ENCODE measurements at regions not wholly inside any gene's neighbourhood (a gene's known extent, or its start where the extent isn't known, plus 50 kb on each side); places are given as distances from the start of the nearest gene placed in this dataset.

DNA sequence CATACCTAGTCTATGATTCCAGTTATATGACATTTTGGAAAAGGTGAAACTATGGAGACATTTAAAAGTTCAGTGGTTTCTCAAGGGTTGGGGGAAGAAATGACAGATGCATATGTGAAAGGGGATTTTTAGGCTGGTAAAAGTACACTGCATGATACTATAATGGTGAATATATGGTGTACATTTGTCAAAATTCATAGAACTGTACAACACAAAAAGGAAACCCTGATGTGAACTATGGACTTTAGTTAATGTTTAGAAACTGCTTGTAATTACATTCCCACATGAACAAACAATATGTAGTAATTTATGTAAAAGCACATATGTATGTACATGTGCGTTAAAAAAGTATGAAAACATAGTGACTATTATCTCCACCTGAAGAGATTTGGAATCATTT lies 907.3 kb upstream of the CITED2 start:
- TF ChIP-seq CTCF (IDR thresholded peaks at IDR 0.05; ENCODE audit: low read depth, low read length) (no peak), POLR2A (IDR thresholded peaks at IDR 0.05; ENCODE audit: extremely low read depth, insufficient read length) (no peak)
- TF ChIP-seq, protein P1, sequence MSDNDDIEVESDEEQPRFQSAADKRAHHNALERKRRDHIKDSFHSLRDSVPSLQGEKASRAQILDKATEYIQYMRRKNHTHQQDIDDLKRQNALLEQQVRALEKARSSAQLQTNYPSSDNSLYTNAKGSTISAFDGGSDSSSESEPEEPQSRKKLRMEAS (IDR thresholded peaks at IDR 0.05; ENCODE audit: low read depth, low read length): no peak
